PC-9 (cell line): ENCODE measurements at regions not wholly inside any gene's neighbourhood (a gene's known extent, or its start where the extent isn't known, plus 50 kb on each side); places are given as distances from the start of the nearest gene placed in this dataset.

Experiments used
- BruUV-seq: library from RNA; stranded (reverse); fragments of 400-500 nt; replicated peaks from 2 replicates; lab custom pipeline; 2021; lab: Mats Ljungman, UMichigan
- CTCF ChIA-PET: fragments of 300-600 bp; sonication (Branson Sonifier 250); formaldehyde crosslinking; loops from one replicate; lab custom pipeline; 2022; ENCODE audit warnings: antibody characterized with exemption; lab: Charles Lee
- POLR2A ChIA-PET: fragments of 300-600 bp; sonication (Branson Sonifier 250); formaldehyde crosslinking; loops from one replicate; lab custom pipeline; 2022; ENCODE audit warnings: antibody characterized with exemption; ENCODE audit not compliant: unreplicated experiment; lab: Charles Lee
- DNase-seq, 2 experiments: peaks; one replicate each; pipeline versions ENCODE4 v3.0.0 to v3.0.0-alpha.2; 2015 to 2022; ENCODE audit warnings: mixed read lengths in 1 of 2
- H2AFZ ChIP-seq: fragments of 200-600 bp; sonication (generic); 2 replicates; pipeline ENCODE4 v1.8.1; 2017; ENCODE audit warnings: antibody characterized with exemption
- H3F3A ChIP-seq: fragments of 200-600 bp; sonication (generic); 2 replicates; pipeline ENCODE4 v1.8.1; 2017; ENCODE audit warnings: antibody characterized with exemption, mild to moderate bottlenecking, low read depth; ENCODE audit not compliant: insufficient read depth
- H3K27ac ChIP-seq: fragments of 200-600 bp; sonication (generic); 2 replicates; pipeline ENCODE4 v1.6.1; 2016; ENCODE audit warnings: mixed run types
- H3K27me3 ChIP-seq: fragments of 200-600 bp; sonication (generic); 2 replicates; pipeline ENCODE4 v1.6.1; 2016; ENCODE audit warnings: low read depth, mixed run types; ENCODE audit not compliant: insufficient read depth
- H3K36me3 ChIP-seq: fragments of 200-600 bp; sonication (generic); 2 replicates; pipeline ENCODE4 v1.6.1; 2016; ENCODE audit warnings: low read depth, mixed run types
- H3K4me1 ChIP-seq: fragments of 200-600 bp; sonication (generic); replicated peaks from 2 replicates; pipeline ENCODE4 v1.6.1; 2016; ENCODE audit warnings: mixed run types; ENCODE audit not compliant: insufficient read depth
- H3K4me2 ChIP-seq: fragments of 200-600 bp; sonication (generic); 2 replicates; pipeline ENCODE4 v1.6.1; 2017; ENCODE audit warnings: mixed run types
- H3K4me3 ChIP-seq: fragments of 200-600 bp; sonication (generic); 2 replicates; pipeline ENCODE4 v1.6.1; 2016; ENCODE audit warnings: mixed run types
- H3K79me2 ChIP-seq: fragments of 200-600 bp; sonication (generic); 2 replicates; pipeline ENCODE4 v1.6.1; 2017; ENCODE audit warnings: low read depth, mixed run types
- H3K9me2 ChIP-seq: fragments of 200-600 bp; sonication (generic); 2 replicates; pipeline ENCODE4 v1.8.1; 2017; ENCODE audit warnings: mild to moderate bottlenecking; ENCODE audit not compliant: insufficient read depth
- H3K9me3 ChIP-seq: fragments of 200-600 bp; sonication (generic); 2 replicates; pipeline ENCODE4 v1.8.1; 2016; ENCODE audit warnings: low read depth; ENCODE audit not compliant: insufficient read depth
- H4K20me1 ChIP-seq: fragments of 200-600 bp; sonication (generic); 2 replicates; pipeline ENCODE4 v1.8.1; 2017; ENCODE audit not compliant: insufficient read depth
- EZH2 ChIP-seq: fragments of 200-600 bp; sonication (generic); IDR thresholded peaks from 2 replicates; pipeline ENCODE4 v1.8.0; 2017; ENCODE audit warnings: antibody characterized with exemption, low read depth
- intact Hi-C: fragments of 100-400 bp; cut with micrococcal nuclease; formaldehyde crosslinking; loops from one replicate; pipeline ENCODE4 v1.10.0; 2022; ENCODE audit not compliant: unreplicated experiment
- TF ChIP-seq, protein P1 (sequence below): fragments of 200-600 bp; sonication (generic); conservative IDR thresholded peaks from 2 replicates; pipeline ENCODE4 v1.6.1; 2017; ENCODE audit warnings: mixed run types, antibody characterized with exemption, mild to moderate bottlenecking, moderate library complexity

DNA sequence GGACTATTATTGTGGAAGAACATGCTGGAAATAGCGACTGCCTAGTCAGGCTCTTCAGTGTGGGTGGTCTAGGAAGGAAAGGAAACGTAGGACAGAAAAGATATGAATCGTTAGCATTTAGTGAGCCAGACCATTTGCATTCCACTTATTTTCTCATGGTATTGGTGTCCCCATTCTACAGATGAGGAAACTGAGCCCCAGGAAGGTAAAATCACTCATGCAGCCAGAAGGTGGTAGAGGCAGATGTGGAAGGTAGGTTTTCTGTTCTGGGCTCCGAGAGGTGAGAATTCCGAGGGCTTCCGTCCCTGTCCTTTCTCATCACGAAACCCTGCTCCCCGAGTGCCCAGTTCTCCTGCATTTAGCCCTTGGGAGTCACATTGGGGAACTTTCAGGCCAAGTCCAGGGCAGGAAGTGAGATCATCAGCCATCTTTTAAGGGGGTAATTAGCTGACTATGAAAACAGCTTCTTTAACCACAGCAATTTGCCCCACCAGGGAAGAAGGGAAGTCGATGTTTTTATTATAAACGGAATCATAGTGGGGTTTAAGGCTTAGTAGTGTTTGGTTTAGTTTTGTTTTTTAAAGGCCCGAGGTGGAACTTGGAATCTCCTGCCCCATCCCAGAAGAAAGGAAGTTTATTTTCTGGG, 110.7 kb upstream of the IRX3 start:
- TF ChIP-seq, protein P1, sequence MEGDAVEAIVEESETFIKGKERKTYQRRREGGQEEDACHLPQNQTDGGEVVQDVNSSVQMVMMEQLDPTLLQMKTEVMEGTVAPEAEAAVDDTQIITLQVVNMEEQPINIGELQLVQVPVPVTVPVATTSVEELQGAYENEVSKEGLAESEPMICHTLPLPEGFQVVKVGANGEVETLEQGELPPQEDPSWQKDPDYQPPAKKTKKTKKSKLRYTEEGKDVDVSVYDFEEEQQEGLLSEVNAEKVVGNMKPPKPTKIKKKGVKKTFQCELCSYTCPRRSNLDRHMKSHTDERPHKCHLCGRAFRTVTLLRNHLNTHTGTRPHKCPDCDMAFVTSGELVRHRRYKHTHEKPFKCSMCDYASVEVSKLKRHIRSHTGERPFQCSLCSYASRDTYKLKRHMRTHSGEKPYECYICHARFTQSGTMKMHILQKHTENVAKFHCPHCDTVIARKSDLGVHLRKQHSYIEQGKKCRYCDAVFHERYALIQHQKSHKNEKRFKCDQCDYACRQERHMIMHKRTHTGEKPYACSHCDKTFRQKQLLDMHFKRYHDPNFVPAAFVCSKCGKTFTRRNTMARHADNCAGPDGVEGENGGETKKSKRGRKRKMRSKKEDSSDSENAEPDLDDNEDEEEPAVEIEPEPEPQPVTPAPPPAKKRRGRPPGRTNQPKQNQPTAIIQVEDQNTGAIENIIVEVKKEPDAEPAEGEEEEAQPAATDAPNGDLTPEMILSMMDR, result no peak
- TF ChIP-seq EZH2, result no peak
- no peaks in the 10 kb centered on the region for H4K20me1 ChIP-seq
- no peaks in the 10 kb centered on the region for H3K27me3 ChIP-seq
- POLR2A ChIA-PET, result no interaction called here
- no peaks in the 10 kb centered on the region for H3K4me1 ChIP-seq
- H3F3A ChIP-seq, result no peaks in the 10 kb centered on the region
- no peak overlapping the region for H2AFZ ChIP-seq
- no peaks in the 10 kb centered on the region for H3K9me2 ChIP-seq
- H3K4me3 ChIP-seq, result no peak overlapping the region
- intact Hi-C loops, result no loop called here
- H3K9me3 ChIP-seq, result no peaks in the 10 kb centered on the region
- no peaks in the 10 kb centered on the region for H3K36me3 ChIP-seq
- DNase-seq, result no peak
- no TSS peak for BruUV-seq
- no peak overlapping the region for H3K27ac ChIP-seq
- no peak overlapping the region for H3K4me2 ChIP-seq
- H3K79me2 ChIP-seq, result no peaks in the 10 kb centered on the region
- CTCF ChIA-PET, result no interaction called here

DNA sequence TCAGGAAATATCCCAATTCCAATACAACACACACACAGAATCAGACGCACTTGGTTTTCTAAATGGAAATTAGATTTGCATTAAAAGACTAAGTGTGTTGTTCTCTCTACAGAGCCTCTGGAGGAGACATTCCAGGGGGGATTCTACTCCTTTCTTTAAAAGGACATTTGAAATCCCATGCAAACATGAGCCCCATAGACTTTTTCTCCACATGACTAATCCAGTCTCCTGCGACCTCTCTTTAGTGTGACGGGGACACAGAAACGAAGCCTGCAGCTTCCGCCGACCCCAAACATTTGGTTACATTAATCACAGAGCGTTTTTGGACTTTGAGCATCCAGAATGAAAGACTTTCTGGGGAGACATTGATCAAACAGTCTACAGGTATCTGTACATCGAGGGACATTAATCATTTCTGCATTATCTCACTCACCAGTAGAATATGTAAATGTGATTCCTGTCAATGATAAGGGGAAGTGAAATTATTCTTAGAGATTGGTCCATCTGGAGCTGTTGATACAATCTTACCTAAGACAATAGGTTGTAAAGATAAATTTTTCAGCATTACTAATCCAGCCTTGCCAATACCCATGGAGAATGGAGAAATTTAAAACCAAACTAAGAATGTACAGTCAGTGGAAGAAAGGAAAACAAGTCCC, 103.4 kb upstream of the IRX3 start:
- TF ChIP-seq EZH2, result no peak
- TF ChIP-seq, protein P1, result no peak
- BruUV-seq, result no TSS peak
- ChIA-PET CTCF (interaction anchor here (0.6 kb wide), 1 partner anchor 53 kb away, joined by 4 read pairs; no protein-coding TSS in a partner anchor), POLR2A (no interaction called here)
- no peaks in the 10 kb centered on the region for H3F3A ChIP-seq
- no peak overlapping the region for H3K4me3 ChIP-seq
- intact Hi-C loops, result no loop called here
- no peaks in the 10 kb centered on the region for H4K20me1 ChIP-seq
- no peaks in the 10 kb centered on the region for H3K79me2 ChIP-seq
- H3K36me3 ChIP-seq, result no peaks in the 10 kb centered on the region
- H3K27me3 ChIP-seq, result no peaks in the 10 kb centered on the region
- 0 out of 2 replicates have a peak, but pooled peaks cover 5% of the 10 kb centered on the region for H3K4me1 ChIP-seq
- no peak for DNase-seq
- no peak overlapping the region for H3K4me2 ChIP-seq
- H3K9me3 ChIP-seq, result no peaks in the 10 kb centered on the region
- no peak overlapping the region for H3K27ac ChIP-seq
- no peak overlapping the region for H2AFZ ChIP-seq
- no peaks in the 10 kb centered on the region for H3K9me2 ChIP-seq

GRCh38 chr16:54385141-54385540, 98.6 kb upstream of the IRX3 start:
- no peaks in the 10 kb centered on the region for H3K79me2 ChIP-seq
- no peaks in the 10 kb centered on the region for H3K36me3 ChIP-seq
- no peaks in the 10 kb centered on the region for H4K20me1 ChIP-seq
- ChIA-PET CTCF (no interaction called here), POLR2A (no interaction called here)
- H3K4me3 ChIP-seq, result no peak overlapping the region
- H3F3A ChIP-seq, result no peaks in the 10 kb centered on the region
- H3K27ac ChIP-seq, result no peak overlapping the region
- no peak overlapping the region for H3K4me2 ChIP-seq
- no peaks in the 10 kb centered on the region for H3K27me3 ChIP-seq
- BruUV-seq, result no TSS peak
- H3K9me3 ChIP-seq, result no peaks in the 10 kb centered on the region
- TF ChIP-seq EZH2, result no peak
- TF ChIP-seq, protein P1, result no peak
- intact Hi-C loops, result no loop called here
- 0 out of 2 replicates have a peak, but pooled peaks cover 5% of the 10 kb centered on the region for H3K4me1 ChIP-seq
- H3K9me2 ChIP-seq, result no peaks in the 10 kb centered on the region
- DNase-seq, result no peak
- H2AFZ ChIP-seq, result no peak overlapping the region
